LNCAP (cell line): ENCODE measurements at regions not wholly inside any gene's neighbourhood (a gene's known extent, or its start where the extent isn't known, plus 50 kb on each side); places are given as distances from the start of the nearest gene placed in this dataset.

Experiments used
- TF ChIP-seq, protein P1 (sequence below): fragments of 450-650 bp; IDR thresholded peaks from 2 replicates; pipeline ENCODE4 v1.5.1; 2017; ENCODE audit warnings: mild to moderate bottlenecking

DNA sequence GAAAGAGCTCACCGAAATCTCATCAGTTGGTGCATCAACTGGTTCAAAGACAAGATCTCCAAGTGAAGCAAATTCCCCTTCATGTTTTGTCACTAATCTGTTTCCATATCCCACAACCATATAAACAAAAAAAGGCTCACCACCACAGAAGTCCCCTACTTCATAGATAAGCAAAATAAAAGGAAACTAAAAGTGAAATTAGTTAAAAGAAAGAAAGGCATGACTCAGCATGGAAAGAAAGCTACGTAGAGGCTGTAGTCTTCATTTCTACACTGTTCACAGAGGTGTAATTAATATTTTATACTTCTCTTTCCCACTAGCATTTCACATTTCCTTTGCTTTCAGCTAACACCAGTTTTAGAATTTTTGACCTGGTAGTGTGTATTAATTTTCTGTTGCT is 208.0 kb downstream of the CYLC2 start:
- TF ChIP-seq, protein P1, sequence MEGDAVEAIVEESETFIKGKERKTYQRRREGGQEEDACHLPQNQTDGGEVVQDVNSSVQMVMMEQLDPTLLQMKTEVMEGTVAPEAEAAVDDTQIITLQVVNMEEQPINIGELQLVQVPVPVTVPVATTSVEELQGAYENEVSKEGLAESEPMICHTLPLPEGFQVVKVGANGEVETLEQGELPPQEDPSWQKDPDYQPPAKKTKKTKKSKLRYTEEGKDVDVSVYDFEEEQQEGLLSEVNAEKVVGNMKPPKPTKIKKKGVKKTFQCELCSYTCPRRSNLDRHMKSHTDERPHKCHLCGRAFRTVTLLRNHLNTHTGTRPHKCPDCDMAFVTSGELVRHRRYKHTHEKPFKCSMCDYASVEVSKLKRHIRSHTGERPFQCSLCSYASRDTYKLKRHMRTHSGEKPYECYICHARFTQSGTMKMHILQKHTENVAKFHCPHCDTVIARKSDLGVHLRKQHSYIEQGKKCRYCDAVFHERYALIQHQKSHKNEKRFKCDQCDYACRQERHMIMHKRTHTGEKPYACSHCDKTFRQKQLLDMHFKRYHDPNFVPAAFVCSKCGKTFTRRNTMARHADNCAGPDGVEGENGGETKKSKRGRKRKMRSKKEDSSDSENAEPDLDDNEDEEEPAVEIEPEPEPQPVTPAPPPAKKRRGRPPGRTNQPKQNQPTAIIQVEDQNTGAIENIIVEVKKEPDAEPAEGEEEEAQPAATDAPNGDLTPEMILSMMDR: no peak

DNA sequence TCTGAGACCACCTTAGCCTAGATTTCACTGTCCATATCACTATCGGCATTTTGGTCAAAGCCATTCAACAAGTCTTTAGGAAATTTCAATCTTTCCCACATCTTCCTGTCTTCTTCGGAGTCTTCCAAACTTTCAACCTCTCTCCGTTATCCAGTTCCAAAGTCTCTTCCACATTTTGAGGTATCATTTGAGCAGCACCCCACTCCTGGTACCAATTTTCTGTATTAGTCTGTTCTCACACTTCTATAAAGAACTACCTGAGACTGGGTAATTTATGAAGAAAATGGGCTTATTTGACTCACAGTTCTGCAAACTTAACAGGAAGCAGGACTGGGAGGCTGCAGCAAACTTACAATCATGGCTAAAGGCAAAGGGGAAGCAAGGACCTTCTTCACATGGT is 215.5 kb downstream of the CYLC2 start:
- TF ChIP-seq, protein P1: no peak

DNA sequence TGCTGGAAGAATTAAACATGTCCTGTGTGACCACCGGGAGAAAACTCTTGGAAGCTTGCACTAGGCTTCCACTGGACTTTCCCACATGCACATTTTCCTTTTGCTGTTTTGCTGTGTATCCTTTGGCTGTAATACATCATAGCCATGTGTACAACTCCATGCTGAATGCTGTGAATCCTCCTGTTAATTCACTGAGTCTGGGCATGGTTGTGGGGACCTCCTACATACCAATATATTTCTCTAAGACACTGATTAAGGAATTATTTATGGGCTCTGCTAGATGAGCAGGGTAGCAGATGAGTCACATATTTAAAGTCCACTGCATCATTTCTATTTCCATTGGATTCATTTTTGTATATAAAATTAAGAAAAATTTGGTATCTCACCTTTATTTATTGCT is 220.1 kb downstream of the CYLC2 start:
- TF ChIP-seq, protein P1: no peak

DNA sequence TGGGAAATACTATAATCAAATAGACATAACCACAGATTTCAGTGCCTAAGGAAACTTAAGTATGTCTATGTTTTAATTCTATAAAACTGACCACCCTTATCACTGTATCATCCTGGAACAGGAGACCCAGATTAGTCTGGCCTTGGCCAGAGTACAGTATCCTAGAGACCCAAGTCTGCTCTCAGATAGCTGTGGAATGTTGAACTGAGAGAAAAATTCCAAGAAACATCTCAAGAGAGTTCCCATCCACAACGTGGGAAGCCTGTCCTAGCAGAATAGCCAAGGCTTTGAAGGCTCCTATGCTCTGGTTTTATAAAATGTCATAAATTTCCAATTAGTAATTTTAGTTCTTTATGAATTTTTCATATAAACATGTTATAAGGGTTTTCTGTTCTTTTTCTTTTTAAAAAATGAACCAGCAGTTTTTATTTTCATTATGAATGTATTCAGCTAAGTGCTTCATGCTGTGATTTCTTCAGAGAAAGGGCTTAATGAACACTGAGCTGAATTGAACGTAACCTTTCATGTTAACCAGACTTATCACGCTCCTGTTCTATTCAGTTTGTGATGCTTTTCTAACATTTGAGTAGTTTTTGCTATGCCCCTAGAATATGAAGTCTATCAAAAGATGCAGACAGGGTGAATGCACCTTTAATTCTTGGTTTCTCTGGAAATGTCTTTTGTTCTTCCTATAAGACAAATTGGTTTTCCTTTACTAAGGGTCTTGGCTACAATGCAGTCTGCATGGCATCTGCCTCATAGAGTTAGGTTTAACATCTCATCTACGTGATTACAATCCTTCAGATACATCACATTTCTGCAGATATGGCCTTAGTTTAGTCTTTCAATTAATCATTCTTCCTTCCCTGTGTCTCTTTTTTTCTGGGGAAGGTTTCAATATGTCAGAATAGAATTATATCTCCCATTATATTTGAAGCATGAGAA is 230.8 kb downstream of the CYLC2 start:
- TF ChIP-seq, protein P1: no peak

DNA sequence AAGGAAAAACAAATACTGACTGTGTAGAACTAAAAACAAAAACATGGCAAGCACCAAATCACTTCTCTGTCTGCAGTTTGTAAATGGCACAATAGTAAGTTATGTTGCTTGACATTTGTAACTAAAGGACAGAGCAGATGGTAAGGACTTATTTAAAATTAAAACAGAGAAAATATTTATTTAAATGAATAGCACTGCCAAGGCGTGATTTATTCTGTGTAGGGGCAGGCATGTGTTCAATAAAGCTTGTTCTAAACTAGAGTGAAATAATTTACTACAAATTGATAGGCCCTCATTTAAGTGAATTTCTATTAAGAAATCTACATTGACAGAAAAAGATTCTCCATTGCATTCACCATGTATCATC is 231.5 kb downstream of the CYLC2 start:
- TF ChIP-seq, protein P1: no peak

DNA sequence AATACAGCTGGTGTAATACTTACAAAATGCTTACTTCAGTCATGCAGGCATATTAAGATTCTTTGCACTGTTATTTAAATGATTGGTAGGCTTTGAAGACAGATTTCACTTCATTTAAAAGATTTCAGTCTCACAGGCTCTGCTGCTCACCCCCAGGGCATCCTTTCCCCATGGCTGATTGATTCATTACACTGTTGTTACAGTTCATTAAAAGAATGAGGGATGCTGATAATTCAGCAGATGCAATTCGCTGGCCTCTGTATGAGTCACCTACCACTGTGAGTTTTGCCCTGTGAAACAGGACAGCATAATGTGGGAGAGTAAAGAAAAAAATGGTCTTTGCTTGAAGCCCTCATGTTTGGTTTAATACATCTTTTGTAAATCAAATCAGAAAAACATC is 246.9 kb downstream of the CYLC2 start:
- TF ChIP-seq, protein P1: no peak

DNA sequence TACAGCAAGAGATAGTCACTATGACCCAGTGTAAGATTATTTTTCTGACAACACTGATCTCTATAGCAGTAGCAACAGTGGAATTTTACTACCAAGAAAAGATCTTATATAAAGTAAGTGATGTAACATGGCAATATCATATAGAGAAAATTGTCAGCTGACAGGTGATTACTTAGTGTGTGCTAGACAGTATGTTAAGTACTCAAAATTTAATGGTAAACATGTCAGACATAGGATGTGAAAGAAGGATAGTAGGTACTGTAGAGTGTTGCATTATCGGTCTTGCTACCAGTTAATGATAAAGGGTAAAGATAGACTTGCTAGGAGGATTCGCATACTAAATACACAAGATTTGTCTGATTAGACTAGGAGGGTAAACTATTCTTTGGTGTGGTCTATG is 247.4 kb downstream of the CYLC2 start:
- TF ChIP-seq, protein P1: no peak
